ENCODE measurements at regions not wholly inside any gene's neighbourhood (a gene's known extent, or its start where the extent isn't known, plus 50 kb on each side); places are given as distances from the start of the nearest gene placed in this dataset.

DNA sequence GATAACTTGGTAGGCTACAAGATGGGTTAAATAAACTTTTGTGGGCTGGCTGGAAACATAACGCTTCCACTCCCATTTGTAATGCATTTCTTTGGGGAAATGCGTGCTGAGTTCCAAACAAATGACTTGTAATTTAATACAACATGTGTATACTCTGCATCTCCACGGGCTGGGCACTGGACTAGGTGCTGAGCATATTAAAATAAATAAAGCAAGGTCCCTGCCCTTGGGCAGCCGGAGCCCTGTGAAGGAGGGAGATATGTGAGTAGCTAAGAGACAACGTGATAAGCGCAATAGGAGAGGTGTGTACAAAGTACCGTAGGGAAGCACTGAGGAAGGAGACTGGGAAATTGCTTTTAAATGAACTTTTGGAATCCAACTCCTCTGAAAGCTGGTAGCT is 147.2 kb upstream of the RBPJ start:
- H3K9me3 ChIP-seq (ENCODE audit: low read depth, low read length) = no peaks in the 10 kb centered on the region
- no peak overlapping the region for H3K27ac ChIP-seq
- no peak for TF ChIP-seq FOXP2 (optimal IDR thresholded peaks at IDR 0.05; ENCODE audit: control extremely low read depth, extremely low read length, insufficient read depth)
- TF ChIP-seq POLR2AphosphoS5 (IDR thresholded peaks at IDR 0.05; ENCODE audit: borderline replicate concordance, low read depth, low read length) = no peak
- no peak for TF ChIP-seq EZH2 (IDR thresholded peaks at IDR 0.05)
- no peak overlapping the region for H3K4me3 ChIP-seq
- no peak for DNase-seq (ENCODE audit: low read depth, low spot score)
- no peak overlapping the region for H3K9ac ChIP-seq (ENCODE audit: insufficient read length)
- no peaks in the 10 kb centered on the region for H3K36me3 ChIP-seq (ENCODE audit: insufficient read depth, low read length)

DNA sequence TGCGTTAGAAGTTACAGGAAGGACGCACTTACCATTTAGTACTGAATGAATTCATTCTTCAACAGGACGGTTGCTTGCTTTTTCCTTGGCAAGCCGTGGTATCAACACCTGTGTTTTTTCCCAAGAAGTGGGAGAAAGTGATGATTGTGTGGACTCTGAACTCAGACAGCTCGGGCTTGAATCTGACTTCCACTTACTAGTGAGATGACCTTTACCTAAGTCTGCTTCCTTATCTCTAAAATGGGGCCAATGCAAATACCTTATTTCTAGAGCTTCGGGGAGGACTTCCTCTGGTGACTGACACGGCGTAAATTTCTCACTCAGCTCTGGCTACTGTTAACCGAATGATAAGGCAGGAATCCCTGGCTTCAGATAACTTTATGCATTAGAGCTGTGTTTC is 146.8 kb upstream of the RBPJ start:
- Histone ChIP-seq H3K4me3 (no peak overlapping the region), H3K9ac (ENCODE audit: insufficient read length) (no peak overlapping the region), H3K36me3 (ENCODE audit: insufficient read depth, low read length) (no peaks in the 10 kb centered on the region), H3K27ac (no peak overlapping the region), H3K9me3 (ENCODE audit: low read depth, low read length) (no peaks in the 10 kb centered on the region)
- DNase-seq (ENCODE audit: low read depth, low spot score) = no peak
- no peak for TF ChIP-seq FOXP2 (optimal IDR thresholded peaks at IDR 0.05; ENCODE audit: control extremely low read depth, extremely low read length, insufficient read depth)

DNA sequence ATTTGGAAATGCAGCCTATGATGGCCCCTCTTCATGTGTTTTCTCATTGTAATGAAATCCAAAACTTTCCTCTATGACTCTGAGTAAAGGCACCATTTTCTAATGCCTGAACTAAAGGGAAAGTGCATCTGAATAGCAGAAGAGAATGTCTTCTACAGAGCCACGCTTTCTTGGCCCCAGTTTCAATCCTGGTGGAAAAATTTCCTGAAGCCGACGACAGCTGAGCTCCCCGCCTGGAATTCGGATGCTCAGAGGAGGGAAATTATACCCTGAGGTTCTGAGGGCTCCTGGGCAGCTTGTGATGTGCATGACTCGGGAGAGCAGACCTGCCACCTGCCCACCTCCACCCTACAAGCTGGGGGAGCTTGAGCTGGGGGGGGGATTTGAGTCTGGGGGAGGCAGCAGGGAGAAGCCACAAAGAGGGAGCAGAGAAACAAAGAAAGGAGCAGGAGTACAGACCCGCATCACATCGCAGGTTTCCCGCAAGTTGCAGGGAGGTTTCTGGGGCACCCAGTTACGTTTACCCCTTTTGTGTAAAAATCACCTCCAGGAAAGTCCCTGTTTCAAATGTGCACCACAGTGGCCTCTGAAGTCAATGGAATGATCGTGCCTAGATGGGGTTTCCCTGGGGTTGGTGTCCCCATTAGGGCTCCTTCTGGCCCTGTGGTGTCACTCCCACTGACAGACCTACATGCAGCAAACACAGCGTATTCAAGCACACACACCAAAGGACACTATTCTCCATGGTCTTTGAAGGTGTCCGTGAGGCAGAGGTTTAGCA is 145.6 kb upstream of the RBPJ start:
- Histone ChIP-seq H3K4me3 (no peak overlapping the region), H3K9me3 (ENCODE audit: low read depth, low read length) (no peaks in the 10 kb centered on the region), H3K27ac (no peak overlapping the region), H3K36me3 (ENCODE audit: insufficient read depth, low read length) (no peaks in the 10 kb centered on the region), H3K9ac (ENCODE audit: insufficient read length) (no peak overlapping the region)
- TF ChIP-seq EZH2 (IDR thresholded peaks at IDR 0.05) (no peak), POLR2AphosphoS5 (IDR thresholded peaks at IDR 0.05; ENCODE audit: borderline replicate concordance, low read depth, low read length) (no peak)
- DNase-seq (ENCODE audit: low read depth, low spot score) = no peak

DNA sequence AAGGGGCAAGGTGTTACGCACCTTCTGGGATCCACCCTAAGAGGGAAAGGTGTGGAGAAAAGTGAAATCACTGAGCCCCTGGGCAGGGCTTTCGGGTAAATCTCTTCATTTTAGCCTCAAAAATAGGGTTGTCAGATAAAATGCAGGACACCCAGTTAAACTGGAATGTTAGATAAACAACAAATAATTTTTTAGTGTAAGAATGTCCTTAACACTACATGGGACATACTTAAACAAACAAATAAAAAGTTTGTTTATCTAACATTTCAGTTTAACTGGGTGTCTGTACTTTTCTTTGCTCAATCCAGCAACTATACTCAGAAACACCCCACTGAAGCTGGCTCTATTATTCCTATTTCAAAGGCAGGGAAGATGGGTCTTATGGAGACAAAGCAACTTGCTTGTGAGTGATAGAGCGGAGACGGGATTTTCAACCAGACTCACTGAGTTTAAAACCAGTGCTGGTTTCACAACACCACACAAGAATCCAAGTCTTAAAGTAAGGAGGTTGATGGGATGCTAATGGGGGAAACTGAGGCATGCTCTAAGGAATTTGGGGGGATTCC is 144.8 kb upstream of the RBPJ start:
- no peak for DNase-seq (ENCODE audit: low read depth, low spot score)
- TF ChIP-seq POLR2AphosphoS5 (IDR thresholded peaks at IDR 0.05; ENCODE audit: borderline replicate concordance, low read depth, low read length) = no peak
- no peak for TF ChIP-seq EZH2 (IDR thresholded peaks at IDR 0.05)
- TF ChIP-seq FOXP2 (optimal IDR thresholded peaks at IDR 0.05; ENCODE audit: control extremely low read depth, extremely low read length, insufficient read depth) = no peak
- Histone ChIP-seq H3K36me3 (ENCODE audit: insufficient read depth, low read length) (no peaks in the 10 kb centered on the region), H3K9ac (ENCODE audit: insufficient read length) (no peak overlapping the region), H3K4me3 (no peak overlapping the region), H3K27ac (no peak overlapping the region), H3K9me3 (ENCODE audit: low read depth, low read length) (no peaks in the 10 kb centered on the region)

DNA sequence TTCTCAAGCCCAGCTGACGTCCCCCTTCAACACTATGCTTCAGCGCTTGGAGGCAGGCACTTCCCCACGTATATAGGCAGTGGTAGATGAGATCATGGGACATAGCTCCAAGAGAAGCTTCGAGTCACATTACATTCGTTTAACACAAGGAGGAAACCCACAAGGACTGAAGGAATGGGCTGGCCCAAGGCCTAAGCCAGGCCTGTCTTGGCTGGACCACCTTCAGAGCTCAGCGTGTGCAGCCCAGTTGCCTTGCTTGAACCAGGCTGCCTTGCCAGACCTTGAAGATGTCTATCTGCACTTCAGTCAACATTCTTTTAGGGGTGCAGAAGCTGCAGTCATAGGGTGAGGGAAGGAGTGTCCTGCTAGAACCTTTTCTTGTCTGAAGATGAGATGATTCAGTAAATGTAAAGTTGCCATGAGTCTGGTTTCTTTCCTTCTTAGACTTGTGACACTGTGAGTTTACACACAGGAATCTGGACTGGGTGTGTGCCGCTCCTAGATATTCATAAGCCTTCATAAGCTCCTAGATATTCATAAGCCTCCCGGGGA is 144.1 kb upstream of the RBPJ start:
- Histone ChIP-seq H3K36me3 (ENCODE audit: insufficient read depth, low read length) (no peaks in the 10 kb centered on the region), H3K4me3 (no peak overlapping the region), H3K27ac (no peak overlapping the region), H3K9me3 (ENCODE audit: low read depth, low read length) (no peaks in the 10 kb centered on the region), H3K9ac (ENCODE audit: insufficient read length) (no peak overlapping the region)
- TF ChIP-seq POLR2AphosphoS5 (IDR thresholded peaks at IDR 0.05; ENCODE audit: borderline replicate concordance, low read depth, low read length) (no peak), FOXP2 (optimal IDR thresholded peaks at IDR 0.05; ENCODE audit: control extremely low read depth, extremely low read length, insufficient read depth) (no peak), EZH2 (IDR thresholded peaks at IDR 0.05) (no peak)
- DNase-seq (ENCODE audit: low read depth, low spot score) = no peak

DNA sequence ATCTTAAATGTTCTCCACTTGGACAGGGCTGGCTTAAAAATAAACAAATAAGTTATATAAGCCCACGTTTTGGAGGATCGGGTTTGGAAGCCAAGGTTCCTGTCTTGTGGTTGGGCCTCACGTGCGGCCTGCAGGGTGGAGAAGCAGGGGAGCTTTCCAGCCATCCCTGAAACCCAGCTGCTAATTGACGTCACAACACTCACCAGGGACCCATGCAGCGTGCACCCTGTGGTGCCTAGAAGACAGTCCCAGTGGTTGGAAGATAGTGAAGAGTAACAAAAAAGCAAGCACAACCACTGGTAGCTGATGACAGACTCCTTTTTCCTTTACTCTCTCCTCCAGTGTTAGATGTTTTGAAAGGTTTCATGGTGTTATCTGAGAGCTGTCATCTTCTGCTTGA is 142.0 kb upstream of the RBPJ start:
- no peak for DNase-seq (ENCODE audit: low read depth, low spot score)
- no peak overlapping the region for H3K27ac ChIP-seq
- no peak for TF ChIP-seq FOXP2 (optimal IDR thresholded peaks at IDR 0.05; ENCODE audit: control extremely low read depth, extremely low read length, insufficient read depth)
- no peak for TF ChIP-seq EZH2 (IDR thresholded peaks at IDR 0.05)
- no peak for TF ChIP-seq POLR2AphosphoS5 (IDR thresholded peaks at IDR 0.05; ENCODE audit: borderline replicate concordance, low read depth, low read length)
- no peak overlapping the region for H3K4me3 ChIP-seq
- H3K9ac ChIP-seq (ENCODE audit: insufficient read length) = no peak overlapping the region
- no peaks in the 10 kb centered on the region for H3K9me3 ChIP-seq (ENCODE audit: low read depth, low read length)
- H3K36me3 ChIP-seq (ENCODE audit: insufficient read depth, low read length) = no peaks in the 10 kb centered on the region

DNA sequence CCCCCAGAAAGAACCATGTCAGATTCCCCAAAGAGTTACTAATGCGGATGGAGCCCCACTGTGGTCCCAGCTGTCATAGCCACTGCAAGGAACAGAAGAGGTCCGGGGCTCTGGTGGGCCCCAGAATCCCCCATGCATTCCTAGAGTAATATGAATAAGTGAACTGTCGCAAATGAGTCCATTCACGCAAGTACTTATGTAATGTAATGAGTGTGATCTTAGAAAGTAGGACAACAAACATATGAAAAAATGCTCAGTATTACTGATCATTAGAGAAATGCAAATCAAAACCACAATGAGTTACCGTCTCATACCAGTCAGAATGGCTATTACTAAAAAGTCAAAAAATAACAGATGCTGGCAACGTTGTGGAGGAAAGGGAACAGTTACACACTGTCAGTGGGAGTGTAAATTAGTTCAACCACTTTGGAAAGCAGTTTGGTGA is 141.5 kb upstream of the RBPJ start:
- no peak overlapping the region for H3K27ac ChIP-seq
- H3K4me3 ChIP-seq = no peak overlapping the region
- no peaks in the 10 kb centered on the region for H3K9me3 ChIP-seq (ENCODE audit: low read depth, low read length)
- H3K9ac ChIP-seq (ENCODE audit: insufficient read length) = no peak overlapping the region
- no peak for DNase-seq (ENCODE audit: low read depth, low spot score)
- TF ChIP-seq EZH2 (IDR thresholded peaks at IDR 0.05) (no peak), POLR2AphosphoS5 (IDR thresholded peaks at IDR 0.05; ENCODE audit: borderline replicate concordance, low read depth, low read length) (no peak), FOXP2 (optimal IDR thresholded peaks at IDR 0.05; ENCODE audit: control extremely low read depth, extremely low read length, insufficient read depth) (no peak)
- no peaks in the 10 kb centered on the region for H3K36me3 ChIP-seq (ENCODE audit: insufficient read depth, low read length)

DNA sequence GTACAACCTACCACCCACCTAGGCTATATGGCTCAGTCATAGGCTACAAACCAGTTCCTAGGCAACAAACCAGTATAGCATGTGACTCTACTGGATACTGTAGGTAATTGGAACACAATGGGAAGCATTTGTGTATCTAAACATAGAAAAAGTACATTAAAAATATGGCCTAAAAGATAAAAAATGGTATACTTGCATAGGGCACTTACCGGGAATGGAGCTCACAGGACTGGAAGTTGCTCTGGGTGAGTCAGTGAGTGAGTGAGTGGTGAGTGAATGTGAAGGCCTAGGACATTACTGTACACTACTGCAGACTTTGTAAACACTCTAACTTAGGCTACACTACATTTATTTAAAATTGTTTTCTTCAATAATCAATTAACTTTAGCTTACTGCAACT is 139.2 kb upstream of the RBPJ start:
- H3K27ac ChIP-seq = no peak overlapping the region
- no peak for DNase-seq (ENCODE audit: low read depth, low spot score)

More for the DNA sequence above, 139.2 kb upstream of the RBPJ start:
- no peaks in the 10 kb centered on the region for H3K36me3 ChIP-seq (ENCODE audit: insufficient read depth, low read length)
- no peak overlapping the region for H3K9ac ChIP-seq (ENCODE audit: insufficient read length)
- H3K9me3 ChIP-seq (ENCODE audit: low read depth, low read length) = no peaks in the 10 kb centered on the region
- TF ChIP-seq POLR2AphosphoS5 (IDR thresholded peaks at IDR 0.05; ENCODE audit: borderline replicate concordance, low read depth, low read length) = no peak
- TF ChIP-seq EZH2 (IDR thresholded peaks at IDR 0.05) = no peak
- TF ChIP-seq FOXP2 (optimal IDR thresholded peaks at IDR 0.05; ENCODE audit: control extremely low read depth, extremely low read length, insufficient read depth) = no peak
- no peak overlapping the region for H3K4me3 ChIP-seq
